Gastrocnemius medialis (tissue), 4 donors: ENCODE measurements at regions not wholly inside any gene's neighbourhood (a gene's known extent, or its start where the extent isn't known, plus 50 kb on each side); places are given as distances from the start of the nearest gene placed in this dataset.

Experiments used
- ATAC-seq, 2 donors: fragments of 150-250 bp; one replicate each; pipeline ENCODE4 v1.9.1; 2016
- DNase-seq, 2 donors: peaks; one replicate each; pipeline ENCODE4 v3.0.0-alpha.2; 2019
- H3K27ac ChIP-seq, 4 donors: fragments of 200-600 bp; sonication (generic); 1 replicate in 1 of 4; 2 replicates in 3 of 4; pipeline ENCODE4 v1.5.1; 2016 to 2018; ENCODE audit warnings: mild to moderate bottlenecking in 2 of 4, moderate library complexity in 1 of 4
- H3K27me3 ChIP-seq, 3 donors: fragments of 200-600 bp; sonication (generic) in 2 of 3; 1 replicate in 1 of 3; 2 replicates in 2 of 3; pipeline versions ENCODE4 v1.5.1 to v1.6.0; 2016 to 2019; ENCODE audit warnings: mild to moderate bottlenecking in 1 of 3, moderate library complexity in 1 of 3
- H3K36me3 ChIP-seq, 2 donors: fragments of 200-600 bp; sonication (generic) in 1 of 2; one replicate each; pipeline ENCODE4 v1.5.1; 2017 to 2018
- H3K4me1 ChIP-seq, 2 donors: fragments of 200-600 bp; sonication (generic) in 1 of 2; one replicate each; pipeline ENCODE4 v1.5.1; 2016 to 2017; ENCODE audit warnings: mild to moderate bottlenecking in 2 of 2
- H3K4me3 ChIP-seq, 4 donors: fragments of 200-600 bp; sonication (generic) in 3 of 4; 1 replicate in 1 of 4; 2 replicates in 3 of 4; pipeline ENCODE4 v1.5.1; 2016 to 2019; ENCODE audit warnings: mild to moderate bottlenecking in 2 of 4
- H3K9me3 ChIP-seq, 3 donors: fragments of 200-600 bp; sonication (generic) in 2 of 3; 1 replicate in 1 of 3; 2 replicates in 2 of 3; pipeline ENCODE4 v1.5.1; 2016 to 2019
- POLR2A ChIP-seq, 2 donors: fragments of 450-650 bp; IDR thresholded peaks; one replicate each; pipeline ENCODE4 v1.6.1; 2017; ENCODE audit warnings: antibody characterized with exemption in 2 of 2, mild to moderate bottlenecking in 2 of 2, moderate library complexity in 2 of 2
- in situ Hi-C, 4 donors: fragments of 200-750 bp; cut with MboI; loops; one replicate each; pipeline versions ENCODE4 v1.15.0 to v1.8.0; 2017; ENCODE audit warnings: low sequenced_read_pairs in 4 of 4
- intact Hi-C: fragments of 100-400 bp; cut with DNase I; formaldehyde crosslinking; loops from one replicate; pipeline ENCODE4 v1.15.1; 2023; ENCODE audit warnings: low total_unique reads
- TF ChIP-seq, protein P1 (sequence below), 5 experiments: fragments of 450-650 bp in 3 of 5; fragments of 200-600 bp in 2 of 5; sonication (generic) in 2 of 5; IDR thresholded peaks in 4 of 5; conservative IDR thresholded peaks in 1 of 5; 1 replicate in 4 of 5; 2 replicates in 1 of 5; pipeline ENCODE4 v1.5.1; 2016 to 2019; ENCODE audit warnings: antibody characterized with exemption in 5 of 5, mild to moderate bottlenecking in 3 of 5, moderate library complexity in 3 of 5

DNA sequence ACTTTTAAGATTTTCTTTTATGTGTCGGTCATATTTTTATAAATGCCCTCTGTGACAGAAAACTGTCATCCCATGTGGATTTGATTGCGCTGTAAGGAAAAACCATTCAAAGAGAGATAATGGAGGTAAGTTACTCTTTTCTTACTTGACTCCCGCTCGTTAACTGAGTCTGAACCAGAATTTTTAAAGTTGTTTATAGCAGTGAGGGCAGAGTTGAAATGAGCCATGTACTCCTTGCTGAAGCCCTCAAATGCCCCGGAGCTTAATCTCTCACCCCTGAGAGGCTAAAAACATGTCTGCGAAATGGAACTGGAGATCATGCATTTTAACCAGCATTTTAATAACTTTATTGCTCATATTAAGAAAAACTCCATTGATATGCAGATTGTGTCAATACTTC lies 320.0 kb upstream of the SOX11 start:
- intact Hi-C loops (no loop called here), in situ Hi-C loops (loop anchor here in 1 of 4 donors (25.0 kb wide), 1 partner anchor 385 kb away; no protein-coding TSS in a partner anchor)
- no peaks in the 10 kb centered on the region for H3K36me3 ChIP-seq
- no peaks in the 10 kb centered on the region for H3K4me1 ChIP-seq
- ATAC-seq: no peak
- DNase-seq: no peak
- no peaks in the 10 kb centered on the region for H3K27me3 ChIP-seq
- no peak overlapping the region for H3K27ac ChIP-seq
- no peak overlapping the region for H3K4me3 ChIP-seq
- no peak for TF ChIP-seq POLR2A (IDR thresholded peaks at IDR 0.05)
- TF ChIP-seq, protein P1, sequence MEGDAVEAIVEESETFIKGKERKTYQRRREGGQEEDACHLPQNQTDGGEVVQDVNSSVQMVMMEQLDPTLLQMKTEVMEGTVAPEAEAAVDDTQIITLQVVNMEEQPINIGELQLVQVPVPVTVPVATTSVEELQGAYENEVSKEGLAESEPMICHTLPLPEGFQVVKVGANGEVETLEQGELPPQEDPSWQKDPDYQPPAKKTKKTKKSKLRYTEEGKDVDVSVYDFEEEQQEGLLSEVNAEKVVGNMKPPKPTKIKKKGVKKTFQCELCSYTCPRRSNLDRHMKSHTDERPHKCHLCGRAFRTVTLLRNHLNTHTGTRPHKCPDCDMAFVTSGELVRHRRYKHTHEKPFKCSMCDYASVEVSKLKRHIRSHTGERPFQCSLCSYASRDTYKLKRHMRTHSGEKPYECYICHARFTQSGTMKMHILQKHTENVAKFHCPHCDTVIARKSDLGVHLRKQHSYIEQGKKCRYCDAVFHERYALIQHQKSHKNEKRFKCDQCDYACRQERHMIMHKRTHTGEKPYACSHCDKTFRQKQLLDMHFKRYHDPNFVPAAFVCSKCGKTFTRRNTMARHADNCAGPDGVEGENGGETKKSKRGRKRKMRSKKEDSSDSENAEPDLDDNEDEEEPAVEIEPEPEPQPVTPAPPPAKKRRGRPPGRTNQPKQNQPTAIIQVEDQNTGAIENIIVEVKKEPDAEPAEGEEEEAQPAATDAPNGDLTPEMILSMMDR (IDR thresholded peaks at IDR 0.05 in 4 of 5, conservative IDR thresholded peaks at IDR 0.05 in 1 of 5): no peak
- H3K9me3 ChIP-seq: no peaks in the 10 kb centered on the region

- Histone ChIP-seq H3K27ac (no peak overlapping the region), H3K4me1 (no peaks in the 10 kb centered on the region), H3K4me3 (no peak overlapping the region), H3K9me3 (no peaks in the 10 kb centered on the region), H3K27me3 (no peaks in the 10 kb centered on the region), H3K36me3 (no peaks in the 10 kb centered on the region)
- DNase-seq (no peak), ATAC-seq (peak; percentile 60 to 66)
- intact Hi-C loops: no loop called here
- in situ Hi-C loops: loop anchor here in 1 of 4 donors (25.0 kb wide), 1 partner anchor 386 kb away; no protein-coding TSS in a partner anchor
- TF ChIP-seq, protein P1 (IDR thresholded peaks at IDR 0.05 in 4 of 5, conservative IDR thresholded peaks at IDR 0.05 in 1 of 5): no peak
These were observed 319.0 kb upstream of the SOX11 start for GRCh38 chr2:5373200-5373599.

- H3K27ac ChIP-seq: no peak overlapping the region
- H3K36me3 ChIP-seq: no peaks in the 10 kb centered on the region
- H3K9me3 ChIP-seq: no peaks in the 10 kb centered on the region
- intact Hi-C loops (no loop called here), in situ Hi-C loops (loop anchor here in 1 of 4 donors (25.0 kb wide), 1 partner anchor 387 kb away; no protein-coding TSS in a partner anchor)
- H3K4me3 ChIP-seq: no peak overlapping the region
- H3K4me1 ChIP-seq: no peaks in the 10 kb centered on the region
- DNase-seq (no peak), ATAC-seq (no peak)
- no peaks in the 10 kb centered on the region for H3K27me3 ChIP-seq
- TF ChIP-seq, protein P1 (IDR thresholded peaks at IDR 0.05 in 4 of 5, conservative IDR thresholded peaks at IDR 0.05 in 1 of 5): no peak
- TF ChIP-seq POLR2A (IDR thresholded peaks at IDR 0.05): no peak
These were observed 317.4 kb upstream of the SOX11 start for GRCh38 chr2:5374762-5375161.

- Histone ChIP-seq H3K27ac (no peak overlapping the region), H3K9me3 (no peaks in the 10 kb centered on the region), H3K4me1 (no peaks in the 10 kb centered on the region), H3K4me3 (no peak overlapping the region), H3K27me3 (no peaks in the 10 kb centered on the region), H3K36me3 (no peaks in the 10 kb centered on the region)
- intact Hi-C loops (no loop called here), in situ Hi-C loops (no loop called here)
- no peak for DNase-seq
- no peak for ATAC-seq
- TF ChIP-seq POLR2A (IDR thresholded peaks at IDR 0.05): no peak
- TF ChIP-seq, protein P1 (IDR thresholded peaks at IDR 0.05 in 4 of 5, conservative IDR thresholded peaks at IDR 0.05 in 1 of 5): no peak
These were observed 314.9 kb upstream of the SOX11 start for GRCh38 chr2:5377323-5377722.

DNA sequence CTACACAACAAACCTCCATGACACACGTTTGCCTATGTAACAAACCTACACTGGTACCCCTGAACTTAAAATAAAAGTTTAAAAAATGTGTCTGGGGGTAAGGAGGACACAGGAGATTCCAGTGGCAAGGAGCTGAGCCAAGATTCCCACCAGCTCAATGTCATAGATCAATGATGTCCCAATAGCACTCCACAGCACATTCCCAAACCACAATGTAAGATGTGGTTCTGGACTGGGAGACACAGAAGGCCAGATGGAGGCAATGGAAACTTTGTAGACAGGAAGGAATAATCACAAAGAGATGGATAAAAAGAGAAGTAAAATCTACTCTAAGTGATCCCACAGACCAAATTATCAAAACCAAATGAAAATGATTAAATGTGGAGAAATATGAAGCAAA lies 312.4 kb upstream of the SOX11 start:
- Histone ChIP-seq H3K4me1 (no peaks in the 10 kb centered on the region), H3K27ac (no peak overlapping the region), H3K27me3 (no peaks in the 10 kb centered on the region), H3K9me3 (no peaks in the 10 kb centered on the region), H3K36me3 (no peaks in the 10 kb centered on the region), H3K4me3 (no peak overlapping the region)
- no peak for TF ChIP-seq POLR2A (IDR thresholded peaks at IDR 0.05)
- TF ChIP-seq, protein P1 (IDR thresholded peaks at IDR 0.05 in 4 of 5, conservative IDR thresholded peaks at IDR 0.05 in 1 of 5): no peak
- DNase-seq (no peak), ATAC-seq (no peak)
- in situ Hi-C loops (no loop called here), intact Hi-C loops (no loop called here)
